H1 (cell line): ENCODE measurements at regions not wholly inside any gene's neighbourhood (a gene's known extent, or its start where the extent isn't known, plus 50 kb on each side); places are given as distances from the start of the nearest gene placed in this dataset.

Experiments
- NANOG ChIP-seq: IDR thresholded peaks from 2 replicates; pipeline ENCODE4 v1.6.1; 2011; ENCODE audit warnings: low read length, low read depth, mild to moderate bottlenecking, inconsistent platforms; ENCODE audit not compliant: insufficient read depth, poor library complexity, severe bottlenecking
- NRF1 ChIP-seq: IDR thresholded peaks from 2 replicates; pipeline ENCODE4 v1.6.1; 2011; ENCODE audit warnings: mild to moderate bottlenecking, low read depth, low read length, improper control_type of control experiment
- SP4 ChIP-seq: IDR thresholded peaks from 2 replicates; pipeline ENCODE4 v1.6.1; 2012; ENCODE audit warnings: low read length, inconsistent platforms
- TF ChIP-seq, protein P1 (sequence below): fragments of 300-600 bp; sonication (generic); IDR thresholded peaks from 2 replicates; pipeline ENCODE4 v1.7.1; 2012; ENCODE audit warnings: low read length, moderate library complexity, mild to moderate bottlenecking, inconsistent platforms; ENCODE audit not compliant: insufficient replicate concordance
- TF ChIP-seq, protein P2 (sequence below): IDR thresholded peaks from 2 replicates; pipeline ENCODE4 v1.6.1; 2012; ENCODE audit warnings: inconsistent platforms

DNA sequence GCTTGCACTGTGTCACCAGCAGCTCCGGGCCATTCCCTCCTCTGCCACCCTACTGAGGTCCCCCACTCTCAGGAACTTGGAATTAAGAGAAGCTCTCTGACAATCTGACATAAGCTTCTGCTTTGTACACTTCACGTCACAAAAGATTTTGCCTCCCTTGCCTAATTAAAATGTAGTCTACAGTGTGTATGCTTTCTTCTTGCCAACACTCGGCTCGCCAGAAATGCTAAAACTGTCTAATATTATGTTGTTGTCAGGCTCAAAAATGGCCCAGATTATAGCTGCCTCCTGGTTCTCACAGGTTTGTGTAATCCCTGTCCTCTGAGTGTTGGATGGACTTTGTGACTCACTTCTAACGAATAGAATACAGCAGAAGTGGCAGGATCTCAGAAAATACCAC is 474.7 kb downstream of the MBD2 start (continued):
- TF ChIP-seq, protein P1, sequence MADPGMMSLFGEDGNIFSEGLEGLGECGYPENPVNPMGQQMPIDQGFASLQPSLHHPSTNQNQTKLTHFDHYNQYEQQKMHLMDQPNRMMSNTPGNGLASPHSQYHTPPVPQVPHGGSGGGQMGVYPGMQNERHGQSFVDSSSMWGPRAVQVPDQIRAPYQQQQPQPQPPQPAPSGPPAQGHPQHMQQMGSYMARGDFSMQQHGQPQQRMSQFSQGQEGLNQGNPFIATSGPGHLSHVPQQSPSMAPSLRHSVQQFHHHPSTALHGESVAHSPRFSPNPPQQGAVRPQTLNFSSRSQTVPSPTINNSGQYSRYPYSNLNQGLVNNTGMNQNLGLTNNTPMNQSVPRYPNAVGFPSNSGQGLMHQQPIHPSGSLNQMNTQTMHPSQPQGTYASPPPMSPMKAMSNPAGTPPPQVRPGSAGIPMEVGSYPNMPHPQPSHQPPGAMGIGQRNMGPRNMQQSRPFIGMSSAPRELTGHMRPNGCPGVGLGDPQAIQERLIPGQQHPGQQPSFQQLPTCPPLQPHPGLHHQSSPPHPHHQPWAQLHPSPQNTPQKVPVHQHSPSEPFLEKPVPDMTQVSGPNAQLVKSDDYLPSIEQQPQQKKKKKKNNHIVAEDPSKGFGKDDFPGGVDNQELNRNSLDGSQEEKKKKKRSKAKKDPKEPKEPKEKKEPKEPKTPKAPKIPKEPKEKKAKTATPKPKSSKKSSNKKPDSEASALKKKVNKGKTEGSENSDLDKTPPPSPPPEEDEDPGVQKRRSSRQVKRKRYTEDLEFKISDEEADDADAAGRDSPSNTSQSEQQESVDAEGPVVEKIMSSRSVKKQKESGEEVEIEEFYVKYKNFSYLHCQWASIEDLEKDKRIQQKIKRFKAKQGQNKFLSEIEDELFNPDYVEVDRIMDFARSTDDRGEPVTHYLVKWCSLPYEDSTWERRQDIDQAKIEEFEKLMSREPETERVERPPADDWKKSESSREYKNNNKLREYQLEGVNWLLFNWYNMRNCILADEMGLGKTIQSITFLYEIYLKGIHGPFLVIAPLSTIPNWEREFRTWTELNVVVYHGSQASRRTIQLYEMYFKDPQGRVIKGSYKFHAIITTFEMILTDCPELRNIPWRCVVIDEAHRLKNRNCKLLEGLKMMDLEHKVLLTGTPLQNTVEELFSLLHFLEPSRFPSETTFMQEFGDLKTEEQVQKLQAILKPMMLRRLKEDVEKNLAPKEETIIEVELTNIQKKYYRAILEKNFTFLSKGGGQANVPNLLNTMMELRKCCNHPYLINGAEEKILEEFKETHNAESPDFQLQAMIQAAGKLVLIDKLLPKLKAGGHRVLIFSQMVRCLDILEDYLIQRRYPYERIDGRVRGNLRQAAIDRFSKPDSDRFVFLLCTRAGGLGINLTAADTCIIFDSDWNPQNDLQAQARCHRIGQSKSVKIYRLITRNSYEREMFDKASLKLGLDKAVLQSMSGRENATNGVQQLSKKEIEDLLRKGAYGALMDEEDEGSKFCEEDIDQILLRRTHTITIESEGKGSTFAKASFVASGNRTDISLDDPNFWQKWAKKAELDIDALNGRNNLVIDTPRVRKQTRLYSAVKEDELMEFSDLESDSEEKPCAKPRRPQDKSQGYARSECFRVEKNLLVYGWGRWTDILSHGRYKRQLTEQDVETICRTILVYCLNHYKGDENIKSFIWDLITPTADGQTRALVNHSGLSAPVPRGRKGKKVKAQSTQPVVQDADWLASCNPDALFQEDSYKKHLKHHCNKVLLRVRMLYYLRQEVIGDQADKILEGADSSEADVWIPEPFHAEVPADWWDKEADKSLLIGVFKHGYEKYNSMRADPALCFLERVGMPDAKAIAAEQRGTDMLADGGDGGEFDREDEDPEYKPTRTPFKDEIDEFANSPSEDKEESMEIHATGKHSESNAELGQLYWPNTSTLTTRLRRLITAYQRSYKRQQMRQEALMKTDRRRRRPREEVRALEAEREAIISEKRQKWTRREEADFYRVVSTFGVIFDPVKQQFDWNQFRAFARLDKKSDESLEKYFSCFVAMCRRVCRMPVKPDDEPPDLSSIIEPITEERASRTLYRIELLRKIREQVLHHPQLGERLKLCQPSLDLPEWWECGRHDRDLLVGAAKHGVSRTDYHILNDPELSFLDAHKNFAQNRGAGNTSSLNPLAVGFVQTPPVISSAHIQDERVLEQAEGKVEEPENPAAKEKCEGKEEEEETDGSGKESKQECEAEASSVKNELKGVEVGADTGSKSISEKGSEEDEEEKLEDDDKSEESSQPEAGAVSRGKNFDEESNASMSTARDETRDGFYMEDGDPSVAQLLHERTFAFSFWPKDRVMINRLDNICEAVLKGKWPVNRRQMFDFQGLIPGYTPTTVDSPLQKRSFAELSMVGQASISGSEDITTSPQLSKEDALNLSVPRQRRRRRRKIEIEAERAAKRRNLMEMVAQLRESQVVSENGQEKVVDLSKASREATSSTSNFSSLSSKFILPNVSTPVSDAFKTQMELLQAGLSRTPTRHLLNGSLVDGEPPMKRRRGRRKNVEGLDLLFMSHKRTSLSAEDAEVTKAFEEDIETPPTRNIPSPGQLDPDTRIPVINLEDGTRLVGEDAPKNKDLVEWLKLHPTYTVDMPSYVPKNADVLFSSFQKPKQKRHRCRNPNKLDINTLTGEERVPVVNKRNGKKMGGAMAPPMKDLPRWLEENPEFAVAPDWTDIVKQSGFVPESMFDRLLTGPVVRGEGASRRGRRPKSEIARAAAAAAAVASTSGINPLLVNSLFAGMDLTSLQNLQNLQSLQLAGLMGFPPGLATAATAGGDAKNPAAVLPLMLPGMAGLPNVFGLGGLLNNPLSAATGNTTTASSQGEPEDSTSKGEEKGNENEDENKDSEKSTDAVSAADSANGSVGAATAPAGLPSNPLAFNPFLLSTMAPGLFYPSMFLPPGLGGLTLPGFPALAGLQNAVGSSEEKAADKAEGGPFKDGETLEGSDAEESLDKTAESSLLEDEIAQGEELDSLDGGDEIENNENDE = no peak
- no peak for TF ChIP-seq NRF1
- TF ChIP-seq, protein P2, sequence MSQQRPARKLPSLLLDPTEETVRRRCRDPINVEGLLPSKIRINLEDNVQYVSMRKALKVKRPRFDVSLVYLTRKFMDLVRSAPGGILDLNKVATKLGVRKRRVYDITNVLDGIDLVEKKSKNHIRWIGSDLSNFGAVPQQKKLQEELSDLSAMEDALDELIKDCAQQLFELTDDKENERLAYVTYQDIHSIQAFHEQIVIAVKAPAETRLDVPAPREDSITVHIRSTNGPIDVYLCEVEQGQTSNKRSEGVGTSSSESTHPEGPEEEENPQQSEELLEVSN = no peak
- TF ChIP-seq SP4 = no peak
- no peak for TF ChIP-seq NANOG
